NCI-H2227 (cell line): ENCODE measurements at regions not wholly inside any gene's neighbourhood (a gene's known extent, or its start where the extent isn't known, plus 50 kb on each side); places are given as distances from the start of the nearest gene placed in this dataset.

Experiments
- DNase-seq: peaks from one replicate; lab custom pipeline; 2025; ENCODE audit not compliant: unreplicated experiment; lab: John Stamatoyannopoulos, UW

- DNase-seq, result no peak
Measured at GRCh38 chr5:164335837-164336236, 830.4 kb downstream of the MAT2B start.

- no peak for DNase-seq
Measured at GRCh38 chr5:164336276-164336675, 830.9 kb downstream of the MAT2B start.

GRCh38 chr5:164336906-164337305, 831.5 kb downstream of the MAT2B start:
- no peak for DNase-seq

GRCh38 chr5:164341056-164341619, 835.7 kb downstream of the MAT2B start:
- DNase-seq, result peak; percentile 44

GRCh38 chr5:164345173-164345849, 839.9 kb downstream of the MAT2B start:
- DNase-seq, result peak; percentile 2

GRCh38 chr5:164345853-164346252, 840.4 kb downstream of the MAT2B start:
- DNase-seq, result no peak

- no peak for DNase-seq
Measured at GRCh38 chr5:164346785-164347630, 841.6 kb downstream of the MAT2B start.

- DNase-seq, result no peak
Measured at GRCh38 chr5:164350236-164350635, 844.8 kb downstream of the MAT2B start.

GRCh38 chr5:164351245-164351834, 845.9 kb downstream of the MAT2B start:
- DNase-seq, result no peak

- DNase-seq, result no peak
Measured at GRCh38 chr5:164352695-164353094, 847.3 kb downstream of the MAT2B start.

- DNase-seq, result no peak
Measured at GRCh38 chr5:164353155-164353554, 847.7 kb downstream of the MAT2B start.

- DNase-seq, result no peak
Measured at GRCh38 chr5:164354139-164354751, 848.8 kb downstream of the MAT2B start.

- peak; percentile 27 for DNase-seq
Measured at GRCh38 chr5:164355267-164355830, 849.9 kb downstream of the MAT2B start.

- DNase-seq, result no peak
Measured at GRCh38 chr5:164356790-164357189, 851.4 kb downstream of the MAT2B start.

GRCh38 chr5:164357395-164358033, 852.1 kb downstream of the MAT2B start:
- no peak for DNase-seq

- no peak for DNase-seq
Measured at GRCh38 chr5:164358531-164359259, 853.3 kb downstream of the MAT2B start.

- DNase-seq, result no peak
Measured at GRCh38 chr5:164359260-164360255, 854.1 kb downstream of the MAT2B start.

GRCh38 chr5:164360589-164360988, 855.2 kb downstream of the MAT2B start:
- DNase-seq, result no peak

- DNase-seq, result no peak
Measured at GRCh38 chr5:164361986-164362385, 856.6 kb downstream of the MAT2B start.
